H1 (cell line): ENCODE measurements at regions not wholly inside any gene's neighbourhood (a gene's known extent, or its start where the extent isn't known, plus 50 kb on each side); places are given as distances from the start of the nearest gene placed in this dataset.

Experiments
- CTCF ChIA-PET: fragments of 300-600 bp; sonication (Branson Sonifier 250); formaldehyde crosslinking; loops from one replicate; lab custom pipeline; 2021; ENCODE audit not compliant: partially characterized antibody; lab: Charles Lee
- POLR2A ChIA-PET: fragments of 300-600 bp; sonication (Branson Sonifier 250); formaldehyde crosslinking; loops from one replicate; lab custom pipeline; 2021; ENCODE audit warnings: inconsistent platforms; ENCODE audit not compliant: partially characterized antibody; lab: Charles Lee
- DNase-seq, 2 experiments: peaks; one replicate each; pipeline versions ENCODE4 v3.0.0 to v3.0.0-alpha.2; 2010 to 2022; ENCODE audit warnings: low spot score in 2 of 2, low read depth in 1 of 2, mixed read lengths in 1 of 2
- FAIRE-seq: peaks from 2 replicates; lab custom pipeline; 2011; peaks lifted over from hg19 to GRCh38; lab: Jason Lieb, UNC
- H2AFZ ChIP-seq: 2 replicates; pipeline ENCODE4 v1.8.1; 2012; ENCODE audit warnings: low read length, inconsistent platforms
- H2AK5ac ChIP-seq: 2 replicates; pipeline ENCODE4 v1.6.1; 2013; ENCODE audit warnings: low read depth, low read length
- H2BK120ac ChIP-seq: replicated peaks from 2 replicates; pipeline ENCODE3; 2013; ENCODE audit warnings: low read depth, low read length, inconsistent platforms
- H2BK12ac ChIP-seq: 2 replicates; pipeline ENCODE4 v1.6.1; 2013; ENCODE audit warnings: low read depth, low read length
- H2BK15ac ChIP-seq: 2 replicates; pipeline ENCODE4 v1.6.1; 2013; ENCODE audit warnings: low read length
- H2BK20ac ChIP-seq: 2 replicates; pipeline ENCODE4 v1.6.1; 2013; ENCODE audit warnings: low read length
- H2BK5ac ChIP-seq: 2 replicates; pipeline ENCODE4 v1.6.1; 2013; ENCODE audit warnings: low read depth, low read length
- H3K14ac ChIP-seq: 2 replicates; pipeline ENCODE4 v1.6.1; 2013; ENCODE audit warnings: inconsistent platforms; ENCODE audit not compliant: insufficient read length
- H3K18ac ChIP-seq: 2 replicates; pipeline ENCODE4 v1.6.1; 2013; ENCODE audit warnings: low read length; ENCODE audit errors: extremely low read depth
- H3K23ac ChIP-seq: 2 replicates; pipeline ENCODE4 v1.6.1; 2013; ENCODE audit warnings: inconsistent platforms; ENCODE audit not compliant: insufficient read length
- H3K23me2 ChIP-seq: 2 replicates; pipeline ENCODE4 v1.6.1; 2013; ENCODE audit warnings: low read depth, low read length
- H3K27ac ChIP-seq: 2 replicates; pipeline ENCODE4 v1.6.1; 2011; ENCODE audit warnings: low read depth, low read length, inconsistent platforms
- H3K27me3 ChIP-seq, 4 experiments: replicated peaks in 1 of 4; 1 replicate in 1 of 4; 2 replicates in 3 of 4; pipeline versions ENCODE4 v1.6.1 to v1.8.1; 2011 to 2013; ENCODE audit warnings: low read length in 3 of 4, mild to moderate bottlenecking in 3 of 4, inconsistent platforms in 2 of 4, mixed read lengths in 2 of 4, moderate library complexity in 1 of 4; ENCODE audit not compliant: control insufficient read depth in 3 of 4, insufficient read depth in 3 of 4; ENCODE audit errors: extremely low read depth in 1 of 4
- H3K36me3 ChIP-seq, 4 experiments: 2 replicates each; pipeline versions ENCODE4 v1.6.1 to v1.8.1; 2011 to 2013; ENCODE audit warnings: mild to moderate bottlenecking in 4 of 4, low read length in 3 of 4, moderate library complexity in 2 of 4, control low read depth in 1 of 4, inconsistent platforms in 1 of 4; ENCODE audit not compliant: insufficient read depth in 4 of 4, control insufficient read depth in 2 of 4
- H3K4ac ChIP-seq: replicated peaks from 2 replicates; pipeline ENCODE3; 2013; ENCODE audit warnings: low read length, low read depth, mixed read lengths, inconsistent platforms; ENCODE audit not compliant: insufficient read length
- H3K4me1 ChIP-seq, 4 experiments: replicated peaks in 1 of 4; 1 replicate in 1 of 4; 2 replicates in 3 of 4; pipeline versions ENCODE4 v1.6.1 to v1.8.1; 2011 to 2013; ENCODE audit warnings: low read length in 3 of 4, inconsistent platforms in 2 of 4, mixed read lengths in 1 of 4; ENCODE audit not compliant: insufficient read depth in 4 of 4, control insufficient read depth in 3 of 4
- H3K4me2 ChIP-seq, 2 experiments: 2 replicates each; pipeline versions ENCODE4 v1.6.1 to v1.8.1; 2011 to 2013; ENCODE audit warnings: low read depth in 2 of 2, low read length in 2 of 2, control low read depth in 1 of 2, inconsistent platforms in 1 of 2, mild to moderate bottlenecking in 1 of 2; ENCODE audit not compliant: insufficient read depth in 1 of 2
- H3K4me3 ChIP-seq, 4 experiments: fragments of 200-600, 300-600 bp in 1 of 4; sonication (generic), shearing (Covaris generic), sonication (Bioruptor Twin) in 1 of 4; 2 replicates each; pipeline versions ENCODE4 v1.5.1 to v1.8.1; 2011 to 2016; ENCODE audit warnings: low read length in 4 of 4, low read depth in 3 of 4, control low read depth in 2 of 4, inconsistent platforms in 2 of 4, mild to moderate bottlenecking in 2 of 4, mixed read lengths in 1 of 4, moderate library complexity in 1 of 4; ENCODE audit not compliant: insufficient read depth in 2 of 4; ENCODE audit errors: extremely low read depth in 1 of 4
- H3K56ac ChIP-seq: replicated peaks from 2 replicates; pipeline ENCODE3; 2013; ENCODE audit warnings: low read depth, mild to moderate bottlenecking, mixed read lengths, low read length, inconsistent platforms; ENCODE audit not compliant: insufficient read length
- H3K79me1 ChIP-seq: 2 replicates; pipeline ENCODE4 v1.6.1; 2013; ENCODE audit warnings: low read depth, low read length, control low read depth
- H3K79me2 ChIP-seq, 2 experiments: 2 replicates each; pipeline versions ENCODE4 v1.6.1 to v1.8.1; 2012 to 2013; ENCODE audit warnings: low read length in 2 of 2, mild to moderate bottlenecking in 2 of 2, inconsistent platforms in 1 of 2; ENCODE audit not compliant: insufficient read depth in 2 of 2, control insufficient read depth in 1 of 2
- H3K9ac ChIP-seq, 4 experiments: replicated peaks in 1 of 4; 1 replicate in 1 of 4; 2 replicates in 3 of 4; pipeline versions ENCODE4 v1.6.1 to v1.8.1; 2011 to 2013; ENCODE audit warnings: low read depth in 3 of 4, low read length in 3 of 4, control low read depth in 2 of 4, mild to moderate bottlenecking in 2 of 4, moderate library complexity in 2 of 4, inconsistent platforms in 1 of 4; ENCODE audit errors: extremely low read depth in 1 of 4
- H3K9me3 ChIP-seq, 2 experiments: 2 replicates each; pipeline versions ENCODE4 v1.6.1 to v1.8.1; 2012 to 2013; ENCODE audit warnings: mild to moderate bottlenecking in 2 of 2, moderate library complexity in 2 of 2, control low read depth in 1 of 2, inconsistent platforms in 1 of 2, low read depth in 1 of 2, low read length in 1 of 2, mixed read lengths in 1 of 2; ENCODE audit not compliant: insufficient read depth in 2 of 2
- H4K20me1 ChIP-seq, 2 experiments: replicated peaks in 1 of 2; 2 replicates each; pipeline versions ENCODE3 to v1.8.1; 2011 to 2013; ENCODE audit warnings: inconsistent platforms in 2 of 2, low read length in 2 of 2, mild to moderate bottlenecking in 1 of 2; ENCODE audit not compliant: insufficient read depth in 2 of 2, control insufficient read depth in 1 of 2
- H4K5ac ChIP-seq: 2 replicates; pipeline ENCODE4 v1.6.1; 2013; ENCODE audit warnings: low read length, low read depth, mixed read lengths, inconsistent platforms; ENCODE audit not compliant: insufficient read length
- H4K8ac ChIP-seq: 2 replicates; pipeline ENCODE4 v1.8.0; 2013; ENCODE audit warnings: mild to moderate bottlenecking, moderate library complexity, low read length, inconsistent platforms; ENCODE audit not compliant: insufficient read depth; ENCODE audit errors: extremely low read depth
- H4K91ac ChIP-seq: replicated peaks from 2 replicates; pipeline ENCODE3; 2013; ENCODE audit warnings: low read length, mixed read lengths, inconsistent platforms; ENCODE audit not compliant: insufficient read length
- RAD21 ChIP-seq, 2 experiments: IDR thresholded peaks in 1 of 2; conservative IDR thresholded peaks in 1 of 2; 2 replicates each; pipeline ENCODE4 v1.6.1; 2011; ENCODE audit warnings: low read depth in 2 of 2, low read length in 2 of 2, improper control_type of control experiment in 1 of 2, inconsistent platforms in 1 of 2, mild to moderate bottlenecking in 1 of 2, moderate library complexity in 1 of 2
- SUZ12 ChIP-seq: fragments of 200-600 bp; sonication (generic); IDR thresholded peaks from 2 replicates; pipeline ENCODE4 v1.6.1; 2012; ENCODE audit warnings: mild to moderate bottlenecking, inconsistent platforms, low read length, moderate library complexity, mixed read lengths
- WGBS, 2 experiments: shearing (Covaris generic) in 1 of 2; methylation state at CpG; one replicate each; pipeline versions ENCODE4 v1.1.6 to v1.1.7; 2013 to 2015; ENCODE audit warnings: low lambda C conversion rate in 2 of 2, mixed read lengths in 2 of 2, inconsistent platforms in 1 of 2, low coverage in 1 of 2, missing lambda C conversion rate in 1 of 2; ENCODE audit not compliant: insufficient replicate concordance in 2 of 2, insufficient coverage in 1 of 2, insufficient read length in 1 of 2; ENCODE audit errors: extremely low coverage in 1 of 2, missing lambda C conversion rate in 1 of 2; 5-methylcytosine and 5-hydroxymethylcytosine counted together
- TF ChIP-seq, protein P1 (sequence below), 3 experiments: IDR thresholded peaks; 1 replicate in 2 of 3; 2 replicates in 1 of 3; pipeline versions ENCODE4 v1.5.1 to v1.6.1; 2011; ENCODE audit warnings: low read length in 3 of 3, mild to moderate bottlenecking in 3 of 3, inconsistent platforms in 2 of 3, low read depth in 1 of 3, moderate library complexity in 1 of 3; ENCODE audit not compliant: insufficient read depth in 1 of 3; ENCODE audit errors: control extremely low read depth in 1 of 3

DNA sequence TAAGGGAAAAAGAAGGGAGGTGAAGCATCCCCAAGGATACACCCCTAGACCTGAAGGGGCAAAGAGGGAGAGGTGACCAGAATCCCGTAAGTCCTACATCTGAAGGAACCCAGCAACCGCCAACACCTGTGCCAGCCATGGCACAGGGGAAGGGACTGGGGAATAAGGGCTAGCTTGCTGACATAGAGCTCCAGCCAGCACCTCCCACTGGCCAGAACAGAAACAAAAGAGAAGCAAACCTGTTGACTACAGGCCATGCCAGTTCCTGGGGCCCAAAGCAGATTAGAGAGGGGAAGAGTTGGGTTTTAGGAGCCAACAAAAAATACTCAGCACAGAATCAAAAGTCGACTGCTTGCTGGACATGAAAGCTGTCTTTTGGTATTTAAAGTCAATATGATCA lies 244.6 kb downstream of the SUCLG1 start:
- Histone ChIP-seq H2BK120ac (no peak overlapping the region), H4K20me1 (no peaks in the 10 kb centered on the region), H3K18ac (no peak overlapping the region), H3K27me3 (no peaks in the 10 kb centered on the region), H3K9me3 (no peaks in the 10 kb centered on the region), H2BK5ac (no peak overlapping the region), H3K27ac (no peak overlapping the region), H3K79me2 (no peaks in the 10 kb centered on the region), H2AFZ (no peak overlapping the region), H3K4me3 (no peak overlapping the region), H4K8ac (no peak overlapping the region), H2BK20ac (no peak overlapping the region), H2BK15ac (no peak overlapping the region), H3K56ac (no peak overlapping the region), H3K36me3 (no peaks in the 10 kb centered on the region), H3K4me2 (no peak overlapping the region), H3K23ac (no peak overlapping the region), H4K5ac (no peak overlapping the region), H2BK12ac (no peak overlapping the region), H3K4ac (no peak overlapping the region), H3K4me1 (peaks cover 0 to 4% (median under 1%) of the 10 kb centered on the region in 4 experiments; a peak in 1 of 7 replicates), H3K23me2 (no peaks in the 10 kb centered on the region), H4K91ac (no peak overlapping the region), H3K9ac (no peak overlapping the region), H3K79me1 (no peaks in the 10 kb centered on the region), H3K14ac (no peak overlapping the region), H2AK5ac (no peak overlapping the region)
- no peak for DNase-seq
- peak in 1 of 2 experiments; percentile 23; a peak in 2 of 4 replicates for TF ChIP-seq RAD21 (IDR thresholded peaks at IDR 0.05 in 1 of 2, conservative IDR thresholded peaks at IDR 0.05 in 1 of 2; ENCODE audit: low read depth in 2 of 2, low read length in 2 of 2)
- TF ChIP-seq, protein P1, sequence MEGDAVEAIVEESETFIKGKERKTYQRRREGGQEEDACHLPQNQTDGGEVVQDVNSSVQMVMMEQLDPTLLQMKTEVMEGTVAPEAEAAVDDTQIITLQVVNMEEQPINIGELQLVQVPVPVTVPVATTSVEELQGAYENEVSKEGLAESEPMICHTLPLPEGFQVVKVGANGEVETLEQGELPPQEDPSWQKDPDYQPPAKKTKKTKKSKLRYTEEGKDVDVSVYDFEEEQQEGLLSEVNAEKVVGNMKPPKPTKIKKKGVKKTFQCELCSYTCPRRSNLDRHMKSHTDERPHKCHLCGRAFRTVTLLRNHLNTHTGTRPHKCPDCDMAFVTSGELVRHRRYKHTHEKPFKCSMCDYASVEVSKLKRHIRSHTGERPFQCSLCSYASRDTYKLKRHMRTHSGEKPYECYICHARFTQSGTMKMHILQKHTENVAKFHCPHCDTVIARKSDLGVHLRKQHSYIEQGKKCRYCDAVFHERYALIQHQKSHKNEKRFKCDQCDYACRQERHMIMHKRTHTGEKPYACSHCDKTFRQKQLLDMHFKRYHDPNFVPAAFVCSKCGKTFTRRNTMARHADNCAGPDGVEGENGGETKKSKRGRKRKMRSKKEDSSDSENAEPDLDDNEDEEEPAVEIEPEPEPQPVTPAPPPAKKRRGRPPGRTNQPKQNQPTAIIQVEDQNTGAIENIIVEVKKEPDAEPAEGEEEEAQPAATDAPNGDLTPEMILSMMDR (IDR thresholded peaks at IDR 0.05; ENCODE audit: control extremely low read depth in 1 of 3, insufficient read depth in 1 of 3, low read depth in 1 of 3, low read length in 3 of 3), result peak; percentile 15 to 27 (median 17); a peak in 3 of 4 replicates
- TF ChIP-seq SUZ12, result no peak
- ChIA-PET CTCF (interaction anchor here (0.7 to 1.7 kb wide), 3 partner anchors 8 to 11 kb away, joined by 3 to 5 read pairs (median 3); no protein-coding TSS in a partner anchor), POLR2A (no interaction called here)
- FAIRE-seq, result no peak
- 64% methylated on average over 3 of the region's 3 CpGs; no CpG with 5 or more reads in 1 of the 2 experiments for WGBS, 2 experiments
